ENCODE measurements at regions not wholly inside any gene's neighbourhood (a gene's known extent, or its start where the extent isn't known, plus 50 kb on each side); places are given as distances from the start of the nearest gene placed in this dataset.
"Not testable (repeated sequence)": the region's sequence is repeated elsewhere in the genome, so short reads cannot be mapped to it uniquely, and the experiment has no call there.

DNA sequence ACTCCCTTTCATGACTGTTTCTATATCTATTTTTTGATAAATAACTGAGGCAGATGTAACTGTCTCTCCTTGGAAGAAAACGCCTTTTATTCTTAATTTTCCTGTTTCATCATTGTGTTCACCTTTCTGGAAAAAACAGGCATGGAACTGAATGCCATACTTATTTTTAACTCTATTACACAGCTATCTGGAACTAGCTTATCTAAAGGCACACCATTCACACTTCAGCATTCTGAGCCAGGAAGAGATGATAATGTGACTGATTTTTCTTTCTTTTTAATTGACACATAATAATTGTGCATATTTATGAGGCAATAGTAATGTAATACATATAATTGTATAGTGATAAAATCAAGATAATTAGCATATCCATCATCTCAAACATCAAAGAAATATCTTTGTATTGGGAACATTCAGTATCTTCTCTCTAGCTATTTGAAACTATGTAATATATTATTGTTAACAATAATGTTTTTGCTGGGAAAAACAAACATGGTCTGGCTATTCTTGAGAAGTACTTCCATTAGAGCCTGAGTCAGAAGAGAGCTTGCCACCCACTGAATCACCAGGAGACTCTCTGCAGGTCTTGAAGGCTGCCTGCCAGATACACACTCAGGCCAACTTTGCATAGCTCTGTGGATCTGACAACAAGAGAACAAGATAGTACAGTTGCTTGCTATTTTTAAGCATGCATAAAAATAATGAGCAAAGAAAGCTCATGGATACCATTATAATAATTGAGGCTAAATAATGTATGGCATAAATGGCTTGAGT, 501.0 kb upstream of the EDIL3 start:
- no peak for DNase-seq (ENCODE audit: low read depth)

DNA sequence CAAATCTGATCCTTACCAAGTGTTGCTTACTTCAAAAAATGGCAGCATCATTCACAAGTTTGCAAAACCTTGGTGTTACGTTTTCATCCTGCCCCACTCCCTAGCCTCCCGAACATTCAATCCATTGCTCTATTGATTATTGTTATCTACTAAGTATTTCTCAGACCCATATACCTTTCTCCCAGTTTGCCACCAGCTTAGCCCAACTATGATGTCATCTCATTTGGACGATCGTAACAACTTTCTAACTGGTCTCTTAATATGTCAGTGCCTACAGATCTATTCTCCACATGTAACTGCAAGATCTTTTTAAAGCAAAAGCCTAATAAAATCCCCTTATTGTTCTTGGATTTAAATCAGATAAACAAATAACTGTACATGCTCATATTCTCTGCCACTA, 497.1 kb upstream of the EDIL3 start:
- DNase-seq (ENCODE audit: low read depth) = no peak

DNA sequence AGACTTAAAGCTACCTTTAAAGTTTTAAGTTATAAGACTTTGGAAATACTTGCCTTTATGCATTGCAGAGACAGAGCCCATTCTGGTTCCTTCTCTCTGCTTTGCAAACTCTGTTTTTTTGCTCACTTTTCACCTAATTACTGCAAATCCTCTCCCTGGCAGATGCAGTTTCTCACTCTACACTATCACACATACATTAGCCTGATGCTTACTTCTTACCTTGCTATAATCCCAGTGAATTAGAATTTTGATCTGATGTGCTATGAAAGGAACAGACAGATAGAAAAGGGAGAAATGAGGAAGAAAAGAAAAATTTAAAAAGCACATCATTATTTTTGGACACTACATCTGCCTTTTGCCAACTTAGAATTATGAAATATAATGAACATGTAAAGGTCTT, 489.5 kb upstream of the EDIL3 start:
- DNase-seq (ENCODE audit: low read depth) = no peak

DNA sequence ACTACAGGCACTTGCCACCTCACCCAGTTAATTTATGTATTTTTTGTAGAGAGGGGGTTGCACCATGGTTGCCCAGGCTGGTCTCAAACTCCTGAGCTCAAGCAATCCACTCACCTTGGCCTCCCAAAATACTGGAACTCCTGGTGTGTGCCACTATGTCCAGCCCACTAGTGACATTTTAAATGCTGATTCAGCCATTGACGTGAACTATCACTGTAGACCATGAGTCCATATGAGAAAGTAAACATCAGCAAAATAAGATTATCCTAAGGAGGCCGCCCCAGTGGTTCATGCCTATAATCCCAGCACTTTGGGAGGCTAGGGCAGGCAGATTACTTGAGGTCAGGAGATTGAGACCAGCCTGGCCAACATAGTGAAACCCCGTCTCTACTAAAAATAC, 488.1 kb upstream of the EDIL3 start:
- no peak for DNase-seq (ENCODE audit: low read depth)

DNA sequence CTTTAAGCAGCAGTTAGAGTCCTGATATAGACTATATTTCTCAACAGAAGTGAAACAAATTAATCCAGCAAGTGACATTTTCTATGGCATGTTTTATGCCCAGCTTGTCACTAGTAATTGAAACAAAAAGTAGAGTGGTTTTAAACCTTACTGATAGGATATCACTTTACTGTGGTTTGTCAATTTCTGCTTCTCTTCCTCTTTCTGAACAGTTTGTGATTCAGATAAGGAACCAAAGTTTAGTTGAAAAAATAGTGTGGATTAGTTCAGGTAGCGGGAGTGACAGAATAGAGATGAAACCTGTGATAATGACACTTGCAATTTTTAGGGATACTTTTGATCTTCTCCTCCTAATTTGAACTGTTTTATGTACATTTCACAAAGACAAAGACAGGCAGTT, 485.7 kb upstream of the EDIL3 start:
- peak; percentile 15 for DNase-seq (ENCODE audit: low read depth)

DNA sequence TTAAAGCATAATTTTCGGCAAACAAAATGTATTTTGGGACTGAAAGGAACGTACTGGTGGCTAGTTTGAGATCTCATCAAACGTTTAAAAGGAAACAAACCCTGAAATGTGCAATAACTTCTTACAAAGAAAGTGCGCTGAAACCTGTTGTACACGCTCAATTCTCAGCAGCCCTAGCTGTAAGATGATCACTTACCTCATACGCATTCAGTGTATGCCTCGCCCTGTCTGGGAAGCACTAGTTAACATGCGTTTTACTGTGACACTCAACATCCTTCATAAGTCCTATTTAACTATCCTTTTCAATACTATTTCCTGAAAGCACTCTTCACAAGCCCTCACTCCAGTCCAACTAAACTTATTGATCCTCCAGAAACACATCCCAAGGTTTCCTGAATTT, 485.0 kb upstream of the EDIL3 start:
- DNase-seq (ENCODE audit: low read depth) = no peak

DNA sequence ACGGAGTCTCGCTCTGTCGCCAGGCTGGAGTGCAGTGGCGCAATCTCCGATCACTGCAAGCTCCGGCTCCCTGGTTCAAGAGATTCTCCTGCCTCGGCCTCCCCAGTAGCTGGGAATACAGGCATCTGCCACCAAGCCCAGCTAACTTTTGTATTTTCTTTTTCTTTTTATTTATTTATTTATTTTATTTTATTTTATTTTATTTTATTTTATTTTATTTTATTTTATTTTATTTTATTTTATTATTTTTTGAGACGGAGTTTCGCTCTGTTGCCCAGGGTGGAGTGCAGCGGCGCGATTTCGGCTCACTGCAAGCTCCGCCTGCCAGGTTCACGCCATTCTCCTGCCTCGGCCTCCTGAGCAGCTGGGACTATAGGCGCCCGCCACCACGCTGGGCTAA, 479.3 kb upstream of the EDIL3 start:
- DNase-seq (ENCODE audit: low read depth) = not testable (repeated sequence)

DNA sequence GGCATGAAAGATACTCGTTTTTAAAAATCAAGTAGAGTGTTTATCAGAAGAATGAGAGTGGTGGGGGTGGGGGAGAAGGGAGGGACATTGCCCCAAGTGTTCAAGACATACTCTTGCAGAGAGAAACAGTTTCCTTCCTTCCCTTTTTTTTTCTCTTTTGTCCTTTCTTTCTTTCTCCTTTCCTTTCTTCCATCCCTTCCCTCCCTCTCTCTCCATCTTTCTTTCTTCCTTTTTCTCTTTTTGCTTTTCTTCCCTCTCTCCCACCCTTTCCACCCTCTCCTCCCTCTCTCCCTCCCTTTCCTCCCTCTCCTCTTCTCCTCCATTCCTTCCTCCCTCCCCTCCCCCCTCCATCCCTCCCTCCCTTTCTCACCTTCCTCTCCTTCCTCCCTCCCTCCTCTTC, 478.3 kb upstream of the EDIL3 start:
- DNase-seq (ENCODE audit: low read depth) = no peak

DNA sequence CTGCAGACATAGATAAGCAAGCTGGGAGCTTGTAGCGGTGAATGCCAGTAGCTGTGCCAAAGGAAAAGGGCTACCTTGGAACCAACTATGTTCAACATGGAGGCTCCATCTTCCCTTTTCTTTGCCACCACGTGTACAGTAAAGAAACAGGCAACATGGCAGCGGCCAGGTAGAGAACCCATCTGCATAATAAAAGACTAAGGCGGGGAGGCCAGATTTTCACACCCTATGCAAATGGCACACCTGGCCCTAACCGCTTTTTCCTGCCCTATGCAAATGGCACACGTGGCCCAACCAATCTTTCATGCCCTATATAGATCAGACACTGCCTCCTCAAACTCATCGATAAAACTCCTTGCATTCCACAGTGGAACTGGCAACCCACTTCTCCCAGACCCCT, 477.5 kb upstream of the EDIL3 start:
- DNase-seq (ENCODE audit: low read depth) = no peak

DNA sequence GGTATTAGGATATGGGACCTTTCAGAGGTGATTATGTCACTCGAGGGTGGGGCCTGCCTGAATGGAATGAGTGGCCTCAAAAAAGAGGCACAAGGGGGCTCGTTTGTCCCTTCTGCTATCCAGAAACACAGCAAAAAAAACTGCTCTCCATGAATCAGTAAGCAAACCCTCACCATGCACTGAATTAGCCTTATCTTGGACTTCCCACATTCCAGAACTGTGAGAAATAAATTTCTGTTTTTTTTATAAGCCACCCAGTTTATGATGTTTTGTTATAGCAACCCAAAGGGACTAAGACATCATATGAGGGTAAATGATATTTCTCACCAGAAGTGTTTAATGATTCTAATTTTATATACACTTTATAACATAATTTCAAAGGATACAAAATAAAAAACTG, 476.6 kb upstream of the EDIL3 start:
- no peak for DNase-seq (ENCODE audit: low read depth)

DNA sequence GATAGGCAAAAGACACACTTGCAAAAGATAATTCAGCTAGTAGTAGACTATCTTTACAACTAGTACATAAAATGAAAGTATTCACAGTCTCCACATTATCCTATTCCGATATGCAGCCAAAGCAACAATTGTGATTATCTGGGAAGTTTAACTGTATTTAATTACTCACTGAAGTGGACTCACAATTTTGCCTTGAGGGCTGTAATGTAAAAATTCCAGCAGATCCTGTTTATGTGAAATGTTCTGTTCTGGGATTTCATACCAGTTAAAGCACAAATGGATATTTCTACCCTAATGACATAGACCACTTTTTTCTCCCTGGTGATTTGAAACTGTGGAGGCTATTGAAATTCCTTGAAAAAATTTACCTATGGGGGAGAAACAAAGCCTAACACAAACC, 474.4 kb upstream of the EDIL3 start:
- DNase-seq (ENCODE audit: low read depth) = no peak

DNA sequence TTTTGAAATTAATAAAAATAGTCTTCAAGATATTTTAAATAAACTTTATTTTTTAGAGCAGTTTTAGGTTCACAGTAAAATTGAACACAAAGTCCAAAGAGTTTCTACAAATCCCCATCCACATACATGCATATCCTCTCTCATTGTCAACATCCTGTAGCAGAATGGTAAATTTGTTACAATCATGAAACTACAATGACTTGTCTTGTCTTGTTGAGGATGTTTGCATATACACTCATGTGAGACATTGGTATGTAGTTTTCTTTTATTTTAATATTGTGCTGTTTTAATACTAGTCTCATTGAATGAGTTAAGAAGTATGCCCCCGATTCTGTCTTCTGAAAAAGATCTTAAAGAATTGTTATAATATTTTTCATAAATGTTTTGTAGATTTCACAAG, 447.0 kb upstream of the EDIL3 start:
- no peak for DNase-seq (ENCODE audit: low read depth)

DNA sequence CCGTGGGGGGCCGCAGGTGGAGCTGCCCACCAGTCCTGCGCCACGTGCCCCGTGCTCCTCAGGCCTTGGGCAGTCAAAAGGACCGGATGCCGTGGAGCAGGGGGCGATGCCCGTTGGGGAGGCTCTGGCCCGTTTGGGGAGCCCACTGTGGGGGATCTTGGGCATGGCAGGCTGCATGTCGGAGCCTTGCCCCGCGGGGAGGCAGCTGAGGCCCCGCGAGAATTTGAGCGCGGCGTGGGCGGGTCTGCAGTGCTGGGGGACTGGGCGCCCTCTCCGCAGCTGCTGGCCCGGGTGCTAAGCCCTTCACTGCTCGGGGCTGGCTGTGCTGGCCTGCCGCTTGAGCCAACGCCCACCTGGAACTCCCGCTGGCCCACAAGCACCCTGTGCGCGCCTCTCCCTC, 445.6 kb upstream of the EDIL3 start:
- no peak for DNase-seq (ENCODE audit: low read depth)

DNA sequence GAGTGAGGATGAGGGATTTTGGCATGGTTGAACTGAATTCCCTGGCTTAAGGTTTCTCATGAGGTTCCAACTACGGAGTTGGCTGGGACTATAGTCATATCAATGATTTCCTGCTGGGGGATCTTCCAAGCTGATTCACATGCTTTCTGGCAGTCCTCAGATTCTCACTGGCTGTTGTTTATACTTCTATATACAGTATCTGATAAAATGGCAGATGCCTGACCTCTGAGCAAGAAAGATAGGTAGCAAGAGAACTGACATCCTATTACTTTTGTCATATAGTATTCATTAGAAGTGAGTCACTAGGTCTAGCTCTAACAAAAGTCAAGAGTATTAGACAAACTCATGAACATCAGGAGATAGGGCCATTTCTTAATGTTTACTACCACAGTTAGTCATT, 440.9 kb upstream of the EDIL3 start:
- no peak for DNase-seq (ENCODE audit: low read depth)

DNA sequence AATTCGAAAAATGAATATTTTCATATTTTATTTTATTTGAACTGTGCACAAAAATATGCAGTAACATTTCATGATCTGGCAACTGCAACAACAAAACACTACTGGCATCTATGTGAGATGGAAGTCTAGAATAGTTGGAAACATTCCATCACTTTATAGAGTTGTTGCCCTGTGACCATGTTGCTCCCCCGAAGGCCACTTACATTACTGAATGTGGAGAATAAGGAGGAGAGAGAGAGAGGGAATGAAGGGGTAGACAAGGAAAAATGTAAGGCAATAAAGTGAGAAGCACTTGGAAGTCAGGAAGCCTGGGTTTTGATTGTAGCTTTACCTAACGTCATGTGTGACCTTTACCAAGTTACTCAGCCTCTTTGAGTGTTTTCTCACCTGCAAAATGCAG, 437.2 kb upstream of the EDIL3 start:
- DNase-seq (ENCODE audit: low read depth) = no peak

DNA sequence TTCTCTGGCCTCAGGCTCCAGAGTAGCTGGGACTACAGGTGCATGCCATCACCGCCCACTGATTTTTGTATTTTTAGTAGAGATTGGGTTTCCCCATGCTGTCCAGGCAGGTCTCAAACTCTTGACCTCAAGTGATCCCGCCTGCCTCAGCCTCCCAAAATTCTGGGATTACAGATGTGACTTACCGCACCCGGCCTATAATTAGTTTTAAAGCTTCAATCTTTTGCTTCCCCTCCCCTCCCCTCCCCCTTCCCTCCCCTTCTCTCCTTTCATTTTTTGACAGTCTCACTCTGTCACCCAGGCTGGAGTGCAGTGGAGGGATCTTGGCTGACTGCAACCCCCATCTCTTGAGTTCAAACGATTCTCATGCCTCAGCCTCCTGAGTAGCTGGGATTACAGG, 433.3 kb upstream of the EDIL3 start:
- DNase-seq (ENCODE audit: low read depth) = no peak

DNA sequence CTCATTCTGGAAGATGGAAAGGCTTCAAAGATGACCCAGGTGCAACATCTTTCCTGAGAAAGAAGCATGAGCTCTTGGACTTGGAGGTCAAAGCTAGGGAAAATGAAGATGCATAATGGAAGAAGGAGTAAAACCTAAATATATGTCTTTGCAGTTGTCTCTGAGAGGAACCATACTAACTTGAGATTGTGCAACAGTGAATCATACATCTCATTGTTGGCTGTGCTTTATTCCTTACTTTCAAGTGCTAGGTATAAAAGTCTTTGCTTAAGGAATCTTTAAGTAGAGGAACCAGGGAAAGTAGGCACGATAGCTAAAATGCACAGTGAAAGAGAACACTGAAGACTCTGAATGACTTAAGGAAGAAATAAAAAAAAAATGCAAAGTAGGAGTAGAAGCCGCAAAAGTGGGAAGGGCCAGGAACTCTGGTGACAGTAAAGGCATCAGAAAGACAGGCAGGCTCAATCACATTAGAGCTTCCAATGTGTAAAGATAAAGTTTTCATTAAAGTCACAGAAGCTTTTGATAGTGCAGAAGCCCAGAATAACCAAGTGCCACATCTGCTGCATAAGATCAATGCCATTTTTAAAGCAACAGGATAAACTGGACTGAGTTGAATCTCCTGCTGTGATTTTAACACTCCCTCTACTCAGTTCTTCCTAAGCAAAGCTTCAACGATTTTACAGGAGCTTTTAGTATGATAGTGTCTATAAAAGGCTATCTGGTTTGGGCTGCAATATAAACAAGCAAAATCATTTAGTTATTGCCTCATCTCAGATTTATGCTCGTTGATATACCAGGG, 432.3 kb upstream of the EDIL3 start:
- no peak for DNase-seq (ENCODE audit: low read depth)

DNA sequence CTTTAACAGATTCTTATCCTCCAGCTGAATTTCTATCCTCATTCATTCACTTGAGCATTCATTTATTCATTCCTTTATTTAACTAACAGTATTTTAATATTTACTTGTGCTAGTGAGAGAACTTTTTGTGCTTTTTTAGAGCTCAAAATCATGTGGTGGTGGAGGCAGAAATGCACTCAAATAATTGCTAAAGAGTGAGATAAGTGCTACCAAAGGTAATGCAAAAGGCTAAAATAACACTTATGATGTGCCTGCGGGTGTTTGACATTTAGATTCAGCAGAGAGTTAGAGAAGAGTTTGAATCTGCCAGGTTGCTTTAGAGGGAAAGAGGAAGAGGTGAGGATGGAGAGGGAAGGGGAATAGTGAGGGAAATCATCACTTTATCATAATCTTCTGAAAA, 431.5 kb upstream of the EDIL3 start:
- DNase-seq (ENCODE audit: low read depth) = no peak

DNA sequence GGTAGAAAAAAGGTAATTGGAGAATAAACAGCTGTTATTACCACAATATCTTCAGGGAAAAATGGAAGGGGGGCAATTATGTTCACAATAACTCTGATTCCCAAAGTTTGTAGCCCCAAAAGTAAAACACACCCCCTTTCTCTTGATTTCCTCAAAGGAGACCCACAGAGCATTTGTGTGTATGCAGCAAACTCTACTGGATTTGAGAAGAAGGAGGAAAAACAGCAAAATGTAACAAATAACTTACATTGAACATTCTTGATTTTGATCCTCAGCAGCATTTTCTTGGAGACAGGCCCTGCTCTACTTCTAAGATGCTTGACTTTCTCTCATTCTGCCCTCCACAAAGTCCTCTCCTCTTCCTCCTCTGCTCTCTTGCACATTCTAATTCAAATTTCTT, 420.8 kb upstream of the EDIL3 start:
- no peak for DNase-seq (ENCODE audit: low read depth)

DNA sequence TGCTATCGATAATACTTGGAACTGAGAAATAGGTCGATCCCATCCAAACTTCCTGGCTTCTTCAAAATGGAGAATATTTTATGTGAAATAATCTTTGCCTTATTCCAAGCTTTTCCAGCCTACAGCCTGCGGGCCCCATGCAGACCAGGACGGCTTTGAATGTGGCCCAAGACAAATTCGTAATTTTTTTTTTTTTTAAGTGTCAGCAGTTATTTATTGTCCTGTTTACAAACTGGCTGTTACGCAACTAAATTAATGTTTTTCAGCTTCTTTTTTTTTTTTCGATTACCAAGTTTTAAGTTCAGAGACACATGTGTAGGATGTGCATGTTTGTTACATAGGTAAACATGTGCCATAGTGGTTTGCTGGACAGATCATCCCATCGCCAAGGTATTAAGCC, 411.7 kb upstream of the EDIL3 start:
- DNase-seq (ENCODE audit: low read depth) = no peak

DNA sequence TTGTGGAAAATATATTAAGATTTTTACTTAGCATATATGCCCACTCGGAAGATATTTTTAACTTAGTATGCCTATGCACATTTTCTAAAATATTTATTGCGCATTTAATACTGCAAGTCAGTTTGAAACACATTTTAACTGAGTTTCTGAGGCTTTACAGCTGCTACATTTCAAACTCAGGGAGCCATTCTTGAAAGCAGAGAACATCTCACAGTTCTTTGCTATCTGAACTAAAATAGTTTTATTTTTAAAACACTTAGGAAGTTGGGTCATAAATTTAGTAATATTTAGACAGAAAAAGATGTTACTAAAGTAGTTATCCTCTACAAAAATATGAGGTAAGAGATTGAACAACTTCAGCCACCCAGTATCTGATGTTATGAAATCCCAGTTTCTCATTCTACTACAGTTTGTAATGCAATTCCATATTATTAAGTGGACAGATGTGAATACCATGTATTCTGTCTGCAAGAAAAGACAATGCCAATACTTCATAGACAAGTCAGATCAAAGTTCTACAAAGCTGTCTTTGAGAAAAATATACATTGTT, 409.9 kb upstream of the EDIL3 start:
- DNase-seq (ENCODE audit: low read depth) = no peak

DNA sequence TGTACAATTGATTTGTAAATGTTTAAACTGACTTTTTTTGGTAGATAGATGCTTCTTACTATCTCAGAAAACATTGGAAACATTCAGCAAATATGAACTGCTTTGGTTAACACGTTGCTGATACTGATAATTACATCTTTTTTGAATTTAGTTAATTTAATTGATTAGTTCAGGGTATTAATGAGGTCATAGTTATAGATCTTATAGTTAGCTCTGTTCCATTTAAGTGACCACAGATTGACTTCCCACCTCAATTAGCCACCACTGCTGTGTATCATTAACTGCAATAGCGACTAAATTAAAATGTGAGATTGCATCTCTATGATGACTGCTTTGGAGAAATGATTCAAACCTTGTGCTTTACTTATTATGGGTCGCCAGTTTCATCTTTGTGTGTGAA, 407.1 kb upstream of the EDIL3 start:
- DNase-seq (ENCODE audit: low read depth) = no peak

DNA sequence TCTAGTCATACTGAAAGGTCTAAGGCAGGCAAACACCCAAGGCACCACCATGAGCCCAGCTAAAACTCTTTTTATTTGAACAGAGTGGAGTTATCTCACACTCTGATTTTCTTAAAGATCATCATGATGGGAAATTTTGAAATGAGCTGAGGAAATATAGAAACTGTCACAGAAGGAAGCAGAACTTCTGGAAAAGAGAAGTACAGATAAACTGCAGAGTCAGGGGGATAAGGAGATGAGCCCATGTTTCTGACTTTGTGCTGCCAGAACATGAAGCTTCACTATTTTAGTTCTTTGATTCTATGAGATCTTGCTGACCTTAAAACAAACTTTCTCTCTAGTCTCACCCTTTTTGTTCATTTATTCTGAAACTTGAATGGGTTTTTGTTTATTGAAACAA, 406.5 kb upstream of the EDIL3 start:
- no peak for DNase-seq (ENCODE audit: low read depth)

DNA sequence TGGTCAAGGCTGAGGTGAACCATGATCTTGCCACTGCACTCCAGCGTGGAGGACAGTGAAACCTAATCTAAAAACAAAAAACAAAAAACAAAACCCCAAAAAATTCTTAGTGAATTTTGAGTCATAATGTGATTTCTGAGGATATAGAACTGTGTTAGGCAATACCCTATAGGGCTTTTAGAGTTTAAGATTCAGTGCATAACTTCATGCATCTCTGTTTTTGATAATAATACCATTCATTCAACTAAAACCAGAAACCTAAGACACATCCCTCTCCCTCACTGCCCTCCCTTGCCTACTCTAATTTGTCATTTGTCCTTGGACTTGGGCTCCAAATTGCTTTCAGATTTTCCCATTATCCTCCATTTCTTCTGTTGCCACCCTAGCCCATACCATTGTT, 405.7 kb upstream of the EDIL3 start:
- no peak for DNase-seq (ENCODE audit: low read depth)
